HG03354 (cell line): ENCODE measurements at regions not wholly inside any gene's neighbourhood (a gene's known extent, or its start where the extent isn't known, plus 50 kb on each side); places are given as distances from the start of the nearest gene placed in this dataset.

Experiments used
- ATAC-seq: cut with Tn5 transposase; IDR thresholded peaks from one replicate; pipeline ENCODE4 v1.9.1; 2021; ENCODE audit warnings: mild to moderate bottlenecking; ENCODE audit not compliant: unreplicated experiment, poor library complexity, severe bottlenecking

- ATAC-seq: no peak
Measured at GRCh38 chr5:174386846-174387245, 337.5 kb upstream of the MSX2 start.

GRCh38 chr5:174387448-174387847, 336.9 kb upstream of the MSX2 start:
- ATAC-seq: no peak

- no peak for ATAC-seq
Measured at GRCh38 chr5:174392892-174393291, 331.5 kb upstream of the MSX2 start.

GRCh38 chr5:174396541-174396940, 327.8 kb upstream of the MSX2 start:
- ATAC-seq: no peak

GRCh38 chr5:174397206-174397605, 327.2 kb upstream of the MSX2 start:
- no peak for ATAC-seq

GRCh38 chr5:174398171-174398570, 326.2 kb upstream of the MSX2 start:
- no peak for ATAC-seq

GRCh38 chr5:174399411-174399810, 325.0 kb upstream of the MSX2 start:
- no peak for ATAC-seq

- no peak for ATAC-seq
Measured at GRCh38 chr5:174400461-174400860, 323.9 kb upstream of the MSX2 start.

- ATAC-seq: no peak
Measured at GRCh38 chr5:174401793-174402192, 322.6 kb upstream of the MSX2 start.

GRCh38 chr5:174402222-174402812, 322.1 kb upstream of the MSX2 start:
- ATAC-seq: no peak

GRCh38 chr5:174404848-174405247, 319.5 kb upstream of the MSX2 start:
- no peak for ATAC-seq

GRCh38 chr5:174409070-174409469, 315.3 kb upstream of the MSX2 start:
- no peak for ATAC-seq

GRCh38 chr5:174409971-174410370, 314.4 kb upstream of the MSX2 start:
- ATAC-seq: no peak

GRCh38 chr5:174410716-174411478, 313.5 kb upstream of the MSX2 start:
- no peak for ATAC-seq

GRCh38 chr5:174411479-174411819, 312.9 kb upstream of the MSX2 start:
- ATAC-seq: no peak

- ATAC-seq: no peak
Measured at GRCh38 chr5:174412374-174412773, 312.0 kb upstream of the MSX2 start.

- ATAC-seq: no peak
Measured at GRCh38 chr5:174412941-174413340, 311.4 kb upstream of the MSX2 start.

- ATAC-seq: no peak
Measured at GRCh38 chr5:174413567-174414314, 310.6 kb upstream of the MSX2 start.

- no peak for ATAC-seq
Measured at GRCh38 chr5:174414315-174414710, 310.1 kb upstream of the MSX2 start.

GRCh38 chr5:174418809-174419539, 305.4 kb upstream of the MSX2 start:
- ATAC-seq: peak; percentile 25
